Astrocyte of the cerebellum (primary cell): ENCODE measurements at regions not wholly inside any gene's neighbourhood (a gene's known extent, or its start where the extent isn't known, plus 50 kb on each side); places are given as distances from the start of the nearest gene placed in this dataset.

Source experiments
- DNase-seq: peaks from one replicate; pipeline ENCODE4 v3.0.0-alpha.2; 2011; ENCODE audit warnings: low read depth
- H3K4me3 ChIP-seq: 2 replicates; pipeline ENCODE4 v1.5.1; 2011; ENCODE audit warnings: mild to moderate bottlenecking, low read depth, low read length, moderate library complexity
- CTCF ChIP-seq: IDR thresholded peaks from 2 replicates; pipeline ENCODE4 v1.5.1; 2012; ENCODE audit warnings: low read length, low read depth, moderate library complexity, mild to moderate bottlenecking; ENCODE audit errors: missing control alignments
- in situ Hi-C: cut with HindIII; loops from 2 replicates; pipeline ENCODE4 v1.10.0; 2017; ENCODE audit warnings: low sequenced_read_pairs

GRCh38 chr9:25876248-25876647 lies 198.0 kb upstream of the TUSC1 start:
- no peak overlapping the region for H3K4me3 ChIP-seq
- no peak for TF ChIP-seq CTCF
- no peak for DNase-seq
- in situ Hi-C loops = loop anchor here (25.0 kb wide), 2 partner anchors 111 to 339 kb away; no protein-coding TSS in a partner anchor

- no peak for TF ChIP-seq CTCF
- DNase-seq = no peak
- in situ Hi-C loops = no loop called here
- no peak overlapping the region for H3K4me3 ChIP-seq
These were observed 186.3 kb upstream of the TUSC1 start for GRCh38 chr9:25864509-25864908.

GRCh38 chr9:25861421-25861820 lies 183.2 kb upstream of the TUSC1 start:
- in situ Hi-C loops = no loop called here
- no peak for TF ChIP-seq CTCF

GRCh38 chr9:25857147-25857546 lies 178.9 kb upstream of the TUSC1 start:
- TF ChIP-seq CTCF = no peak
- H3K4me3 ChIP-seq = no peak overlapping the region
- no peak for DNase-seq
- in situ Hi-C loops = no loop called here

More at GRCh38 chr9:25861421-25861820, 183.2 kb upstream of the TUSC1 start:
- no peak overlapping the region for H3K4me3 ChIP-seq
- DNase-seq = no peak

GRCh38 chr9:25850803-25851202 lies 172.6 kb upstream of the TUSC1 start:
- in situ Hi-C loops = no loop called here
- H3K4me3 ChIP-seq = no peak overlapping the region
- no peak for DNase-seq
- no peak for TF ChIP-seq CTCF

- in situ Hi-C loops = no loop called here
- TF ChIP-seq CTCF = no peak
- no peak for DNase-seq
- no peak overlapping the region for H3K4me3 ChIP-seq
These were observed 167.6 kb upstream of the TUSC1 start for GRCh38 chr9:25845867-25846266.

GRCh38 chr9:25830381-25830780 lies 152.1 kb upstream of the TUSC1 start:
- DNase-seq = no peak
- no peak overlapping the region for H3K4me3 ChIP-seq
- TF ChIP-seq CTCF = no peak
- in situ Hi-C loops = no loop called here
